ENCODE measurements at regions not wholly inside any gene's neighbourhood (a gene's known extent, or its start where the extent isn't known, plus 50 kb on each side); places are given as distances from the start of the nearest gene placed in this dataset.

DNA sequence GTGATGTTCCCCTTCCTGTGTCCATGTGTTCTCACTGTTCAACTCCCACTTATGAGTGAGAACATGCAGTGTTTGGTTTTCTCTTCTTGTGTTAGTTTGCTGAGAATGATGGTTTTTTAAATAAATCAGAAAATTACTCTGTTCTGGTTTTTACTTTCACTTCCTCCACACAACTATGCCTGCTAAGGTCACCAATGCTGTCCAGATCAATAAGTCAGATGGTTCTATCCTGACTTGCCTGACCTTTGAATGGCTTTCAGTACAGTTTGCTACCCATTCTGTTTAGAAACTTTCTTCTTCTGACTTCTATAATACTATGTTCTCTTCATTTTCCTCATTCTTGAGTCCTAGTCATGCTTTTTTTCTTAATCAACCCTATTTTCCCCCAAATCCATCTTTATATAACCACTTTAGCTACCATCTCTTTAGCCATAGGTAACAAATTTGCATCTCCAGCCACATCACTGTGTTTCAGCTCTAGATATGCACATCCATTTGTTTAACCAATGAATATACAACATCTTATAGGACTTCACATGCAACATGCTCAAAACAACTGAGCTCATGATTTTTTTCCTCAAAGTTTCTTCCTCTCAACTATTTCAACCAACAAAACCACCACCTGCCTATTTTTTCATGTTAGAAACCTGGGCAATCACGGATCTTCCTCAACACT, 58.8 kb upstream of the SLC38A11 start:
- no peak for DNase-seq (ENCODE audit: insufficient read length, low spot score)
- FAIRE-seq, result no peak
- TF ChIP-seq CTCF (IDR thresholded peaks at IDR 0.05; ENCODE audit: insufficient read depth, missing control alignments), result no peak

GRCh38 chr2:165011199-165011598, 55.9 kb upstream of the SLC38A11 start:
- DNase-seq (ENCODE audit: insufficient read length, low spot score), result no peak
- FAIRE-seq, result no peak
- TF ChIP-seq CTCF (IDR thresholded peaks at IDR 0.05; ENCODE audit: insufficient read depth, missing control alignments), result no peak

DNA sequence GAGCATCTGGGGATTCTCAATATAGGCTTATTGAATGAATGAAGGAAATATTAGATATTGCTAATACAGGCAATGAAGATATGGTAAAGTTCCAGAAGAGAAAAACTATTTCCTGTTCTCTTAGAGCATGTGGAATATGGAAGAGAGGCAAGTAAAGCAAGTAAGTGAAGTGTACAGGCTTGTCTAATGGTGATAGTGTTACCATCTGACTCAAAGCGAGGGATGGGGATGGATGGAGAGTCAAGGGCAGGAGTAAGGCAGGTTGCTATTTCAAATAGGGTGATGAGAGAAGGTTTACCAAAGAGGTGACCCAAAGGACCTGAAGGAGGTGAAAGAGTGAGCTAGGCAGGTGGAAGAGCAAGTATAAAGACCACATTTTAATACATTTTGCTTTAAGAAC, 55.2 kb upstream of the SLC38A11 start:
- DNase-seq (ENCODE audit: insufficient read length, low spot score) (no peak), FAIRE-seq (no peak)

DNA sequence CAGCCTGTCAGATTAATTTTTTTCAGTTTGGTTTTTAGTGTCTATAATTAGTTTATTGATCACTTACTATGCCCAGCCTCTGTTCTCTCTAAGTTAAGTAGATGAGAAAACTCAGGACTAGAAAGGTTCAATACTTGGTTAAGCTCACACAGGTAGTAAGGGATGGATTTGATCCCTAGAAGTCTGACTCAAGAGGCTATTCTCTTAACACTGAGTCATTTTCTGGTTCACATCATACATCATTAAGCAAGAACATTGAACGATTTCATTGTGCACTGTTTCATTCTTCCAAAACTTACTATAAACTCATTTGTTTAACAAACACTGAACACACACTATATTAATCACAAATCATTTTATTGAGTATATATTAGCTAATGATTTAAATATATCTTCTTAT, 54.1 kb upstream of the SLC38A11 start:
- no peak for TF ChIP-seq CTCF (IDR thresholded peaks at IDR 0.05; ENCODE audit: insufficient read depth, missing control alignments)
- FAIRE-seq, result no peak
- DNase-seq (ENCODE audit: insufficient read length, low spot score), result no peak

More for the DNA sequence above, 55.2 kb upstream of the SLC38A11 start:
- TF ChIP-seq CTCF (IDR thresholded peaks at IDR 0.05; ENCODE audit: insufficient read depth, missing control alignments), result no peak

GRCh38 chr2:165008730-165009315, 53.5 kb upstream of the SLC38A11 start:
- no peak for FAIRE-seq
- no peak for DNase-seq (ENCODE audit: insufficient read length, low spot score)

DNA sequence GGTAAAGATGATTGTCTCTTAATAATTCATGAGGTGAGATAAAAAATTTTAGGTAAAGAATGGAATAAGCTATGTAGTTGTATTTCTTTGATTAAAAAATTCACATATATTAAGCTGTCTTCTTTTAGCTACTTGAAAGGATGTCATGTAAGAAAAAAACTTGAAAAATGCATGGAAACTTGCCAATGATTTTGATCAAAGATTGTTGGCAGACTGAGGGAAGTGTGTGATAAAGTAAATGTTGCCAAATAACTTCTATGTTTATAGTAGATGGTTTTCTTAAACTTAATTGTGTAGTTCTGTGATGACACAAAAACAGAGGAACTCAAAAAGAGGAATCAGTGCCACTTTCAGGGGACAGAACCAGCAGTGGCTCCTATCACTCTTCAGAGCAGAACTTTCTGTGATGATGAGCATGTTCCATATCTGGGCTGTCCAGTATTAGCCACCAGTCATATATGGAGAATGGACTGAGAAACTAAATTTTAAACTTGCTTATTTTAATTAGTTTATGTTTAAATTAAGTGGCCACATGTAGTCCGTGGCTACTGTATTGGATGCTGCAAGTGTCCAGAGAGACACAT, 51.9 kb upstream of the SLC38A11 start:
- TF ChIP-seq CTCF (IDR thresholded peaks at IDR 0.05; ENCODE audit: insufficient read depth, missing control alignments), result no peak
- DNase-seq (ENCODE audit: insufficient read length, low spot score) (no peak), FAIRE-seq (no peak)

More at GRCh38 chr2:165008730-165009315, 53.5 kb upstream of the SLC38A11 start:
- no peak for TF ChIP-seq CTCF (IDR thresholded peaks at IDR 0.05; ENCODE audit: insufficient read depth, missing control alignments)
